ENCODE measurements at regions not wholly inside any gene's neighbourhood (a gene's known extent, or its start where the extent isn't known, plus 50 kb on each side); places are given as distances from the start of the nearest gene placed in this dataset.

GRCh38 chr9:86773422-86773945 lies 173.8 kb downstream of the GAS1 start:
- TF ChIP-seq CSDC2 (CRISPR knock-in tag; IDR thresholded peaks at IDR 0.05) (no peak), ARNTL (CRISPR knock-in tag; IDR thresholded peaks at IDR 0.05; ENCODE audit: borderline replicate concordance, low read depth) (no peak), TCF4 (CRISPR knock-in tag; IDR thresholded peaks at IDR 0.05; ENCODE audit: borderline replicate concordance) (no peak), PPARA (CRISPR knock-in tag; IDR thresholded peaks at IDR 0.05; ENCODE audit: borderline replicate concordance) (no peak), ZNF8 (CRISPR knock-in tag; IDR thresholded peaks at IDR 0.05) (no peak), GLIS3 (CRISPR knock-in tag; IDR thresholded peaks at IDR 0.05) (no peak), ZFP30 (CRISPR knock-in tag; IDR thresholded peaks at IDR 0.05) (no peak), OSR1 (CRISPR knock-in tag; IDR thresholded peaks at IDR 0.05) (no peak), ZC3H10 (CRISPR knock-in tag; IDR thresholded peaks at IDR 0.05) (no peak), ZNF70 (CRISPR knock-in tag; IDR thresholded peaks at IDR 0.05) (no peak), CREB5 (CRISPR knock-in tag; IDR thresholded peaks at IDR 0.05; ENCODE audit: low read depth) (no peak), CSRNP3 (CRISPR knock-in tag; IDR thresholded peaks at IDR 0.05) (no peak), PATZ1 (CRISPR knock-in tag; IDR thresholded peaks at IDR 0.05; ENCODE audit: borderline replicate concordance) (no peak), ZFP3 (CRISPR knock-in tag; IDR thresholded peaks at IDR 0.05) (no peak), TSHZ2 (CRISPR knock-in tag; IDR thresholded peaks at IDR 0.05) (no peak), ESRRG (CRISPR knock-in tag; IDR thresholded peaks at IDR 0.05) (no peak), BACH2 (CRISPR knock-in tag; IDR thresholded peaks at IDR 0.05; ENCODE audit: borderline replicate concordance) (no peak)
- ATAC-seq = no peak

- no peak for ATAC-seq
- TF ChIP-seq CSDC2 (CRISPR knock-in tag; IDR thresholded peaks at IDR 0.05) (no peak), RARB (CRISPR knock-in tag; IDR thresholded peaks at IDR 0.05) (no peak), ESRRG (CRISPR knock-in tag; IDR thresholded peaks at IDR 0.05) (no peak)
Measured at GRCh38 chr9:86772635-86772993, 174.7 kb downstream of the GAS1 start.

GRCh38 chr9:86771941-86772634 lies 175.2 kb downstream of the GAS1 start:
- ATAC-seq = no peak
- TF ChIP-seq ZC3H10 (CRISPR knock-in tag; IDR thresholded peaks at IDR 0.05) = no peak

GRCh38 chr9:86771420-86771819 lies 175.9 kb downstream of the GAS1 start:
- no peak for ATAC-seq
- TF ChIP-seq ISL1 (CRISPR knock-in tag; IDR thresholded peaks at IDR 0.05) (no peak), PPARA (CRISPR knock-in tag; IDR thresholded peaks at IDR 0.05; ENCODE audit: borderline replicate concordance) (no peak), ZC3H10 (CRISPR knock-in tag; IDR thresholded peaks at IDR 0.05) (no peak), TOX (CRISPR knock-in tag; IDR thresholded peaks at IDR 0.05; ENCODE audit: borderline replicate concordance) (no peak), CSRNP3 (CRISPR knock-in tag; IDR thresholded peaks at IDR 0.05) (no peak), TSHZ2 (CRISPR knock-in tag; IDR thresholded peaks at IDR 0.05) (no peak), TCF4 (CRISPR knock-in tag; IDR thresholded peaks at IDR 0.05; ENCODE audit: borderline replicate concordance) (no peak), POU6F1 (CRISPR knock-in tag; IDR thresholded peaks at IDR 0.05; ENCODE audit: borderline replicate concordance, low read depth) (no peak)
